Psoas muscle (tissue), 7 donors: ENCODE measurements at regions not wholly inside any gene's neighbourhood (a gene's known extent, or its start where the extent isn't known, plus 50 kb on each side); places are given as distances from the start of the nearest gene placed in this dataset.
"Not testable (repeated sequence)": the region's sequence is repeated elsewhere in the genome, so short reads cannot be mapped to it uniquely, and the experiment has no call there.

Experiments used
- ATAC-seq, 4 donors: fragments of 200-7000 bp; cut with Tn5 transposase; one replicate each; pipeline ENCODE4 v1.9.1; 2020; ENCODE audit warnings: moderate library complexity in 3 of 4, mild to moderate bottlenecking in 2 of 4
- DNase-seq, 2 donors: peaks; one replicate each; pipeline ENCODE4 v3.0.0-alpha.2; 2020
- H3K27ac ChIP-seq: fragments of 200-600 bp; one replicate; pipeline ENCODE4 v1.8.0; 2022
- H3K27me3 ChIP-seq, 3 donors: fragments of 200-600 bp in 1 of 3; one replicate each; pipeline versions ENCODE4 v1.6.1 to v1.8.0; 2013 to 2022; ENCODE audit warnings: low read length in 2 of 3, mild to moderate bottlenecking in 2 of 3, moderate library complexity in 1 of 3; ENCODE audit not compliant: insufficient read depth in 3 of 3
- H3K36me3 ChIP-seq, 2 donors: fragments of 200-600 bp in 1 of 2; one replicate each; pipeline versions ENCODE4 v1.6.1 to v1.8.0; 2013 to 2022; ENCODE audit warnings: low read depth in 1 of 2, mild to moderate bottlenecking in 1 of 2, moderate library complexity in 1 of 2; ENCODE audit not compliant: insufficient read depth in 1 of 2
- H3K4me1 ChIP-seq: fragments of 200-600 bp; one replicate; pipeline ENCODE4 v1.8.0; 2022
- H3K4me3 ChIP-seq: fragments of 200-600 bp; one replicate; pipeline ENCODE4 v1.8.0; 2022; ENCODE audit warnings: mild to moderate bottlenecking
- H3K9me3 ChIP-seq: fragments of 200-600 bp; one replicate; pipeline ENCODE4 v1.8.0; 2022
- CTCF ChIP-seq: fragments of 200-600 bp; IDR thresholded peaks from one replicate; pipeline ENCODE4 v1.8.0; 2022; ENCODE audit warnings: antibody characterized with exemption
- WGBS, 3 donors: extraction: QIAGEN DNeasy Blood & Tissue Kit; methylation state at CpG; one replicate each; pipeline versions ENCODE4 v1.1.6 to v1.1.7; 2013; 5-methylcytosine and 5-hydroxymethylcytosine counted together
- intact Hi-C, 2 donors: fragments of 100-400 bp; cut with DNase I; formaldehyde crosslinking; loops; one replicate each; pipeline versions ENCODE4 v1.11.0 to v1.14.2; 2022
- donor health status: healthy with polysubstance abuse.
- donor health status: DM: no; HTN: no; CAD: no; lungs with moderate emphysema.
- donor health status: Bipolar disorder and iron deficiency.
- donor health status: healthy.
- donor health status: DM: yes; HTN: yes; CAD: no.
- donor health status: DM: no; HTN: no; CAD: no.
- donor health status: DM: yes; HTN: yes; CAD: no.

GRCh38 chr1:157371826-157372225 lies 180.5 kb downstream of the FCRL5 start:
- no peaks in the 10 kb centered on the region for H3K9me3 ChIP-seq
- no peaks in the 10 kb centered on the region for H3K4me1 ChIP-seq
- H3K27me3 ChIP-seq = peaks cover 0 to 2% (median 0%) of the 10 kb centered on the region in 3 donors
- no peak for TF ChIP-seq CTCF
- no peaks in the 10 kb centered on the region for H3K36me3 ChIP-seq
- no peak for ATAC-seq
- WGBS, 3 donors = 92 to 97% (median 95%) methylated on average over 3 of the region's 3 CpGs
- intact Hi-C loops = no loop called here
- H3K27ac ChIP-seq = no peak overlapping the region
- no peak overlapping the region for H3K4me3 ChIP-seq
- no peak for DNase-seq

- Histone ChIP-seq H3K4me1 (no peaks in the 10 kb centered on the region), H3K27ac (no peak overlapping the region), H3K9me3 (no peaks in the 10 kb centered on the region), H3K27me3 (peaks cover 0 to 1% (median 0%) of the 10 kb centered on the region in 3 donors), H3K4me3 (no peak overlapping the region), H3K36me3 (no peaks in the 10 kb centered on the region)
- no peak for TF ChIP-seq CTCF
- DNase-seq (no peak), ATAC-seq (no peak)
- intact Hi-C loops = no loop called here
Measured at GRCh38 chr1:157371221-157371620, 181.1 kb downstream of the FCRL5 start.

GRCh38 chr1:157370698-157371097 lies 181.6 kb downstream of the FCRL5 start:
- no peak overlapping the region for H3K4me3 ChIP-seq
- H3K27me3 ChIP-seq = no peaks in the 10 kb centered on the region
- DNase-seq (no peak), ATAC-seq (no peak)
- H3K9me3 ChIP-seq = no peaks in the 10 kb centered on the region
- H3K4me1 ChIP-seq = no peaks in the 10 kb centered on the region
- no peaks in the 10 kb centered on the region for H3K36me3 ChIP-seq
- H3K27ac ChIP-seq = no peak overlapping the region
- intact Hi-C loops = no loop called here
- WGBS, 3 donors = 79 to 88% (median 80%) methylated on average over 5 of the region's 5 CpGs
- TF ChIP-seq CTCF = no peak

GRCh38 chr1:157369808-157370521 lies 182.3 kb downstream of the FCRL5 start:
- H3K4me3 ChIP-seq = no peak overlapping the region
- no peaks in the 10 kb centered on the region for H3K27me3 ChIP-seq
- intact Hi-C loops = loop anchor here in 1 of 2 donors (2.0 kb wide), 1 partner anchor 121 kb away; no protein-coding TSS in a partner anchor
- no peaks in the 10 kb centered on the region for H3K9me3 ChIP-seq
- TF ChIP-seq CTCF = peak; percentile 90
- no peaks in the 10 kb centered on the region for H3K36me3 ChIP-seq
- H3K27ac ChIP-seq = no peak overlapping the region
- WGBS, 3 donors = 2 to 3% (median 3%) methylated on average over 6 of the region's 6 CpGs
- H3K4me1 ChIP-seq = no peaks in the 10 kb centered on the region
- DNase-seq = no peak
- peak in 3 of 4 donors; percentile 54 to 61 (median 55) for ATAC-seq

GRCh38 chr1:157368941-157369340 lies 183.4 kb downstream of the FCRL5 start:
- not testable (repeated sequence) for DNase-seq, H3K9me3 ChIP-seq, H3K27me3 ChIP-seq, H3K4me1 ChIP-seq, H3K27ac ChIP-seq, H3K4me3 ChIP-seq, ATAC-seq, H3K36me3 ChIP-seq
- intact Hi-C loops = loop anchor here in 1 of 2 donors (2.0 kb wide), 1 partner anchor 122 kb away; no protein-coding TSS in a partner anchor
- 75 to 88% (median 82%) methylated on average over 1 of the region's 1 CpG for WGBS, 3 donors
